Heart left ventricle (tissue), 16 donors: ENCODE measurements at regions not wholly inside any gene's neighbourhood (a gene's known extent, or its start where the extent isn't known, plus 50 kb on each side); places are given as distances from the start of the nearest gene placed in this dataset.

ENCODE experiments used
- ATAC-seq, 4 donors: fragments of 200-7000 bp; cut with Tn5 transposase; one replicate each; pipeline ENCODE4 v1.9.1; 2020 to 2022; ENCODE audit warnings: moderate library complexity in 4 of 4, mild to moderate bottlenecking in 3 of 4, moderate number of reproducible peaks in 1 of 4
- DNase-seq, 5 donors: peaks; one replicate each; pipeline ENCODE4 v3.0.0-alpha.2; 2020
- H3K27ac ChIP-seq, 12 donors: fragments of 200-600 bp; sonication (generic) in 4 of 12; one replicate each; pipeline versions ENCODE4 v1.5.0 to v1.8.0; 2016 to 2022; ENCODE audit warnings: mild to moderate bottlenecking in 2 of 12
- H3K27me3 ChIP-seq, 9 donors: fragments of 200-600 bp; sonication (generic) in 2 of 9; one replicate each; pipeline versions ENCODE4 v1.5.1 to v1.8.0; 2016 to 2022; ENCODE audit warnings: mild to moderate bottlenecking in 3 of 9
- H3K36me3 ChIP-seq, 9 donors: fragments of 200-600 bp; sonication (generic) in 2 of 9; one replicate each; pipeline versions ENCODE4 v1.5.0 to v1.8.0; 2018 to 2022; ENCODE audit warnings: mild to moderate bottlenecking in 2 of 9
- H3K4me1 ChIP-seq, 12 donors: fragments of 200-600 bp; sonication (generic) in 4 of 12; one replicate each; pipeline versions ENCODE4 v1.5.0 to v1.8.0; 2016 to 2022; ENCODE audit warnings: mild to moderate bottlenecking in 3 of 12
- H3K4me3 ChIP-seq, 12 donors: fragments of 200-600 bp; sonication (generic) in 4 of 12; one replicate each; pipeline versions ENCODE4 v1.5.0 to v1.8.0; 2017 to 2022; ENCODE audit warnings: mild to moderate bottlenecking in 9 of 12, moderate library complexity in 4 of 12
- H3K9me3 ChIP-seq, 12 donors: fragments of 200-600 bp; sonication (generic) in 4 of 12; one replicate each; pipeline versions ENCODE4 v1.5.0 to v1.8.0; 2016 to 2022; ENCODE audit warnings: mild to moderate bottlenecking in 1 of 12
- CTCF ChIP-seq, 12 donors: fragments of 200-600 bp; sonication (generic) in 4 of 12; IDR thresholded peaks; one replicate each; pipeline versions ENCODE4 v1.5.0 to v1.8.0; 2018 to 2022; ENCODE audit warnings: antibody characterized with exemption in 12 of 12, mild to moderate bottlenecking in 5 of 12
- POLR2A ChIP-seq, 2 donors: fragments of 450-650 bp; IDR thresholded peaks; one replicate each; pipeline ENCODE4 v1.6.1; 2017; ENCODE audit warnings: antibody characterized with exemption in 2 of 2, mild to moderate bottlenecking in 2 of 2, moderate library complexity in 2 of 2
- WGBS, 4 donors: extraction: QIAGEN DNeasy Blood & Tissue Kit in 2 of 4; methylation state at CpG; one replicate each; pipeline versions ENCODE4 v1.1.5 to v1.1.7; 2013 to 2018; 5-methylcytosine and 5-hydroxymethylcytosine counted together
- intact Hi-C, 10 donors: fragments of 100-400 bp; cut with DNase I; formaldehyde crosslinking; loops; one replicate each; pipeline versions ENCODE4 v1.11.1 to v1.14.2; 2022
- donor health status: ischemic (EF 13 %, LVEDD 7.1; RV severe dilation, severe dysfunction).
- donor health status: healthy with polysubstance abuse.
- donor health status: DM: no; HTN: yes; CAD: no.
- donor health status: DM: no; HTN: no; CAD: no.
- donor health status: ischemic (EF 25% LVEDD 6.9; RV normal size, moderate dysfunction).
- donor health status: ischemic (EF 25% LVEDD 5.7; RV mildly dilated, moderate dysfunction).
- donor health status: healthy.
- donor health status: DM: yes; HTN: yes; CAD: no.
- donor health status: ischemic (EF 35%, LVEDD 5.7; RV mildly dilated, moderate dysfunction).
- donor health status: nonischemic (EF 11% LVEDD 7.7; RV severe dilation, severe dysfunction).
- donor health status: DM: yes; HTN: yes; CAD: no.
- donor health status: PGD.
- donor health status: ischemic (EF 29% LVEDD 5.4; RV normal size, mild dysfunction).
- donor health status: nonischemic (EF 23%, LVEDD 6.1; RV moderate dilation, normal function).

GRCh38 chr2:163887182-163887581, 151.4 kb upstream of the FIGN start:
- ATAC-seq: no peak
- Histone ChIP-seq H3K4me1 (no peaks in the 10 kb centered on the region), H3K27me3 (no peaks in the 10 kb centered on the region), H3K27ac (no peak overlapping the region), H3K9me3 (peaks cover 0 to under 1% (median 0%) of the 10 kb centered on the region in 12 donors), H3K36me3 (no peaks in the 10 kb centered on the region), H3K4me3 (no peak overlapping the region)
- DNase-seq: no peak
- TF ChIP-seq POLR2A (IDR thresholded peaks at IDR 0.05): no peak
- peak in 4 of 12 donors; percentile 10 to 63 (median 48) for TF ChIP-seq CTCF (IDR thresholded peaks at IDR 0.05)
- intact Hi-C loops: loop anchor here in 1 of 10 donors (10.0 kb wide), 2 partner anchors 412 to 542 kb away; no protein-coding TSS in a partner anchor

DNA sequence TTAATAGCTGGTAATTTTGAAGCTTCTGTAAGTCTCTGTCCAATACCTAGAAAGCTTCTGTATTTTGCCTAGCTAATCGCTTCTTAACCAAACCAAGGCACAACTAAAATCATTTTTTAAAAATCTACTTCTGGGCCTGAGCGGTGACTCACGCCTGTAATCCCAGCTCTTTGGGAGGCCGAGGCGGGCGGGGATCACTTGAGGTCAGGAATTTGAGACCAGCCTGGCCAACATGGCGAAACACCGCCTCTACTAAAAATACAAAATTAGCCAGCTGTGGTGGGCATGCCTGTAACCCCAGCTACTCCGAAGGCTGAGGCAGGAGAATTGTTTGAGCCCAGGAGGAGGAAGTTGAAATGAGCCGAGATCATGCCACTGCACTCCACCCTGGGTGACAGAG, 148.6 kb upstream of the FIGN start:
- ATAC-seq (no peak), DNase-seq (no peak)
- TF ChIP-seq POLR2A (IDR thresholded peaks at IDR 0.05): no peak
- no peak for TF ChIP-seq CTCF (IDR thresholded peaks at IDR 0.05)
- Histone ChIP-seq H3K27ac (no peak overlapping the region), H3K4me3 (no peak overlapping the region), H3K9me3 (peaks cover 0 to 3% (median 0%) of the 10 kb centered on the region in 12 donors), H3K27me3 (no peaks in the 10 kb centered on the region), H3K36me3 (no peaks in the 10 kb centered on the region), H3K4me1 (no peaks in the 10 kb centered on the region)
- intact Hi-C loops: loop anchor here in 1 of 10 donors (10.0 kb wide), 2 partner anchors 410 to 540 kb away; no protein-coding TSS in a partner anchor
- 92 to 94% (median 93%) methylated on average over 10 of the region's 10 CpGs for WGBS, 4 donors

GRCh38 chr2:163878718-163879117, 142.9 kb upstream of the FIGN start:
- Histone ChIP-seq H3K27me3 (no peaks in the 10 kb centered on the region), H3K9me3 (peaks cover 0 to 3% (median 0%) of the 10 kb centered on the region in 12 donors), H3K4me3 (no peak overlapping the region), H3K27ac (no peak overlapping the region), H3K36me3 (no peaks in the 10 kb centered on the region), H3K4me1 (peaks cover 0 to 15% (median 2%) of the 10 kb centered on the region in 12 donors)
- ATAC-seq (no peak), DNase-seq (no peak)
- intact Hi-C loops: loop anchor here in 2 of 10 donors (5.0 to 10.0 kb wide), 2 partner anchors 124 to 531 kb away; no protein-coding TSS in a partner anchor
- TF ChIP-seq POLR2A (IDR thresholded peaks at IDR 0.05): no peak
- TF ChIP-seq CTCF (IDR thresholded peaks at IDR 0.05): peak in 7 of 12 donors; percentile 20 to 49 (median 33)
- 73 to 79% (median 79%) methylated on average over 4 of the region's 4 CpGs for WGBS, 4 donors

GRCh38 chr2:163877316-163877715, 141.5 kb upstream of the FIGN start:
- Histone ChIP-seq H3K4me1 (peaks cover 0 to 15% (median 2%) of the 10 kb centered on the region in 12 donors), H3K27ac (peak overlapping the region in 3 of 12 donors; percentile 2 to 42 (median 11)), H3K4me3 (no peak overlapping the region), H3K36me3 (no peaks in the 10 kb centered on the region), H3K27me3 (no peaks in the 10 kb centered on the region), H3K9me3 (peaks cover 0 to 3% (median 0%) of the 10 kb centered on the region in 12 donors)
- intact Hi-C loops: loop anchor here in 2 of 10 donors (5.0 to 10.0 kb wide), 2 partner anchors 123 to 530 kb away; no protein-coding TSS in a partner anchor
- TF ChIP-seq CTCF (IDR thresholded peaks at IDR 0.05): no peak
- no peak for TF ChIP-seq POLR2A (IDR thresholded peaks at IDR 0.05)
- ATAC-seq (peak in 2 of 4 donors; percentile 32 to 33), DNase-seq (no peak)
- WGBS, 4 donors: 14 to 27% (median 22%) methylated on average over 3 of the region's 3 CpGs
